ENCODE measurements at regions not wholly inside any gene's neighbourhood (a gene's known extent, or its start where the extent isn't known, plus 50 kb on each side); places are given as distances from the start of the nearest gene placed in this dataset.

DNA sequence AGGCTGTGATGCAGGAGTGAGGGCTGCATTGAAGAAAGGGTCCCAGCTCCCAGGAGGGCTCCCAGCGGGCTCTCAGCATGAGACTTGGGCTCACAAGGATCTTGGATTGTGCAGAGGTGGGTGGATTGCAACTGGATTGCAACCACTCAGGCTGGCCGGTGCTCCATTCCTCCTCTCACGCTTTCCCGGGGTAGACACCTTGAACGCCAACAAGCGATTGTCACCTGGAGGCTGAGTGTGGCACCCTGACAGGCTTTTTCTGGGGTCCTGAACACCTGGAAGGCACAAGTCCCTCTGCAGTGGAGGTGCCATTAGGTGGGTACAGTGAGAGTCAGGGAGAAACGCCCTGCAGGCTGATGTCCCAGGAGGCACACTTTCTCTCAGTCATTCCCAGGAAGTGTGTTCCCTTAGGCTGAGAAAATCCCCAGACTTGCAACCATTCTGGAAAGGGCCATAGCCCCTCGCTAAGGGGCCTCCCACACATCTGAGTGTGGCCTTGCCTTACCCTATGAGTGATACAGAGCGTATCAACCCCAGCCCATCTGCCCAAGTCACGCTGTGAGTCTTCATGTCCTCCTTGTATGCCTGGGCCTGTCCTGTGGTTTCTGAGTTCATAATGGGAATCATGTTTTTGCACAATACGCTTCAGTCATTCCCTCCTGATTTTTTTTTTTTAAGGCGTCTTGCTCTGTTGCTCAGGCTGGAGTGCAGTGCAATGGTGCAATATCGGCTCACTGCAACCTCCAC lies 488.1 kb downstream of the IRX1 start:
- TF ChIP-seq, protein P1, sequence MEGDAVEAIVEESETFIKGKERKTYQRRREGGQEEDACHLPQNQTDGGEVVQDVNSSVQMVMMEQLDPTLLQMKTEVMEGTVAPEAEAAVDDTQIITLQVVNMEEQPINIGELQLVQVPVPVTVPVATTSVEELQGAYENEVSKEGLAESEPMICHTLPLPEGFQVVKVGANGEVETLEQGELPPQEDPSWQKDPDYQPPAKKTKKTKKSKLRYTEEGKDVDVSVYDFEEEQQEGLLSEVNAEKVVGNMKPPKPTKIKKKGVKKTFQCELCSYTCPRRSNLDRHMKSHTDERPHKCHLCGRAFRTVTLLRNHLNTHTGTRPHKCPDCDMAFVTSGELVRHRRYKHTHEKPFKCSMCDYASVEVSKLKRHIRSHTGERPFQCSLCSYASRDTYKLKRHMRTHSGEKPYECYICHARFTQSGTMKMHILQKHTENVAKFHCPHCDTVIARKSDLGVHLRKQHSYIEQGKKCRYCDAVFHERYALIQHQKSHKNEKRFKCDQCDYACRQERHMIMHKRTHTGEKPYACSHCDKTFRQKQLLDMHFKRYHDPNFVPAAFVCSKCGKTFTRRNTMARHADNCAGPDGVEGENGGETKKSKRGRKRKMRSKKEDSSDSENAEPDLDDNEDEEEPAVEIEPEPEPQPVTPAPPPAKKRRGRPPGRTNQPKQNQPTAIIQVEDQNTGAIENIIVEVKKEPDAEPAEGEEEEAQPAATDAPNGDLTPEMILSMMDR (IDR thresholded peaks at IDR 0.05): no peak
- no peak for TF ChIP-seq POLR2A (IDR thresholded peaks at IDR 0.05)
- DNase-seq (ENCODE audit: low spot score in 2 of 2): peak in 1 of 2 donors; percentile 62
- intact Hi-C loops (cut with DNase I; ENCODE audit: low total_unique reads): no loop called here
- no peak overlapping the region for H3K4me3 ChIP-seq (ENCODE audit: low read depth, poor library complexity, severe bottlenecking)
- 73 to 88% methylated on average over 13 of the region's 13 CpGs for WGBS, 2 donors

DNA sequence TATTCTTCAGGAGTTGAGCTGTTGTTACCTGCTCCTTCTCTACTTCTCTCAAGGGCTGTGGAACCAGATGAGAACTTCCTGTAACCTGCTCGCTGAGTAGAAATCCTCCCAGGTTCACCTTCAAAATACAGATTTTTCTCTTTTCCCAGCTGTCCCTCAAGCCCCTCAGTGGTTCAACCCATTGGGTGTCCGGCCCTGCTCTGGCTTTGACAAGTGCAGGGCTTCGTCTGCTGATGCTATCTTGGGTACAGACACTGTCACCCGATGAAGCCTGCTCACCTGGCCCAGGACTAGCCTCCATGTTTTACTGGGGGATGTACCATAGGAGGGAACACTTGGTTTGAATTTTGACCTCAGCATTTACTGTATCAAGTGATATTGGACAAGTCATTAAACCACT lies 490.4 kb downstream of the IRX1 start:
- 91 to 96% methylated on average over 4 of the region's 4 CpGs for whole genome bisulfite sequencing, 2 donors
- intact Hi-C loops (cut with DNase I; ENCODE audit: low total_unique reads): no loop called here

DNA sequence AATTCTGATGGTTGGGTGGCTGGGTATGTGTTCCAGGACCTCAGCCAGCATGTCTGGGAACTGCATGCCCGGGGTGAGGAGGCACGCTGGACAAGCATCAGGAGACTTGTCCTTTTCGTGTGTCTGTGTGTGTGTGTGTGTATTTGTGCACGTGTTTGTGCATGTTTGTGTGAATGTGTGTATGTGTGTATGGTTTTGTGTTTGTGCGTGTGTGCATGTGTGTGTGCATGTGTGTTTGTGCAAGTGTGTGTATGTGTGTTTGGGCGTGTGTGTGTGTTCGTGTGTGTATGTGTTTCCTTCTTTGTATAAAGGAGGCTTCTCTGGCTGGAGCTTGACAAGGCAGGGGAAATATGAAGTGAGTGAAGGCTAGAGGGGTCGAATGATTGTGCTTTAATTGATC lies 491.5 kb downstream of the IRX1 start:
- no peak for TF ChIP-seq POLR2A (IDR thresholded peaks at IDR 0.05)
- TF ChIP-seq, protein P1 (IDR thresholded peaks at IDR 0.05): no peak
- intact Hi-C loops (cut with DNase I; ENCODE audit: low total_unique reads): no loop called here
- WGBS, 2 donors: 79 to 80% methylated on average over 8 of the region's 8 CpGs

More for the DNA sequence above, 490.4 kb downstream of the IRX1 start:
- TF ChIP-seq, protein P1 (IDR thresholded peaks at IDR 0.05): no peak
- TF ChIP-seq POLR2A (IDR thresholded peaks at IDR 0.05): no peak
- no peak overlapping the region for H3K4me3 ChIP-seq (ENCODE audit: low read depth, poor library complexity, severe bottlenecking)
- DNase-seq (ENCODE audit: low spot score in 2 of 2): no peak

DNA sequence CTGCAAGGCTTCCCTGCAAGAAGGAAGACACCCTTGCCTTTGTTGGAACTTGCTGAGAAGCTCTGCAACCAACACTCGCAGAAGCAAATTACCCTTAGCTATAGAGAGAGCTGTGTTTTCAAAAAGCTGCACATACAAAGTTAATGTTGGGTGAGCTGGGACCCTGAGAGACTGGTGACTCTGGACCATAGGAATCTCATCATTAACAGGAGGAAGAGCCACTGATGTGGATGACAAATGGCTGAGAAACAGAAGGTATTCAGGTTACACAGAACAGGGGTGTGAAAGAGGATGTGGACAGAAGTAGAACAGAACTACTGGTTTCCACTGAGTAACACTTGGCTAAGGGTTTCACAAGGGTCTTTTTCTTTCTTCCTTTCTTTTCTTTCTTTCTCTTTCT lies 493.5 kb downstream of the IRX1 start:
- intact Hi-C loops (cut with DNase I; ENCODE audit: low total_unique reads): no loop called here
- WGBS, 2 donors: 74 to 92% methylated on average over 1 of the region's 1 CpG
- TF ChIP-seq, protein P1 (IDR thresholded peaks at IDR 0.05): no peak
- TF ChIP-seq POLR2A (IDR thresholded peaks at IDR 0.05): no peak
- no peak overlapping the region for H3K4me3 ChIP-seq (ENCODE audit: low read depth, poor library complexity, severe bottlenecking)
- DNase-seq (ENCODE audit: low spot score in 2 of 2): no peak

More for the DNA sequence above, 491.5 kb downstream of the IRX1 start:
- H3K4me3 ChIP-seq (ENCODE audit: low read depth, poor library complexity, severe bottlenecking): no peak overlapping the region
- DNase-seq (ENCODE audit: low spot score in 2 of 2): no peak

DNA sequence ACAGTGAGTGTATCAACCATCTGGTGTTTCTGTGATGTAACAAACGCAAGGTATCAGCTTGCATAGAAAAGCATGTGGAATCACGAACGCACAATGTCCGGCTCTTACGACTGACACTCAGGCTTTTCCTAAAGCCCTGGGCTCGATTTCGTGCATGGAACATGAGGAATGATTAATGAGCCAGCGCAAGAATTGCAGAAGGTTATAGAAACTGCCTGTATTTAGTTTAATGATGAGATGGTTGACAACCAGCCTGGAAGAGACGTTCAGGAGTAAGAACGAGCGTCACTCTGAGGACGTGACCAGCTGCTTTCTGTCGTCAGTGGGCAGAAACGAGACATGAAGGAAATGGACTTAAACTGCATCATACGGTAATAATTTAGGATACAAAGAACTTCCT lies 497.6 kb downstream of the IRX1 start:
- TF ChIP-seq, protein P1 (IDR thresholded peaks at IDR 0.05): no peak
- no peak for TF ChIP-seq POLR2A (IDR thresholded peaks at IDR 0.05)
- WGBS, 2 donors: 66 to 71% methylated on average over 15 of the region's 15 CpGs
- intact Hi-C loops (cut with DNase I; ENCODE audit: low total_unique reads): no loop called here
- H3K4me3 ChIP-seq (ENCODE audit: low read depth, poor library complexity, severe bottlenecking): no peak overlapping the region
- no peak for DNase-seq (ENCODE audit: low spot score in 2 of 2)

DNA sequence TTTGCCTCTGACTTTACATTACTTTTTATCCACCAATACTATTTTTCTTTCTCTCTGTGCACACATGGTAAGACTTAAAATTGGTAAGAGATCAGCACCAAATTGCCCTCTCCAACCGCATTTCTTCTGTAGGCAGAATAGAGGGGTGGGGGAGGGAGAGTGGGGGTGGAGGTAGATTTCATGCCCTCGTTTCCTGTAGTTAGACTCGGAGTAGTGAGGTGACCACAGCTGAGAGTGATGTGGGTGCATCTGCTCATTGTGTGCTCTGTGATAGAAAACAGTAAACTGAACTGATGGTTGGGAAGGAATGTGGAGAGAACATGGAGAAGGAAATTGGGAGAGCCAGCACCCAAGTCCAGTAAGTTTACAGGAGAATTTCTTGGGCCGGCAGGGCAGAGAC lies 498.3 kb downstream of the IRX1 start:
- H3K4me3 ChIP-seq (ENCODE audit: low read depth, poor library complexity, severe bottlenecking): no peak overlapping the region
- DNase-seq (ENCODE audit: low spot score in 2 of 2): no peak
- intact Hi-C loops (cut with DNase I; ENCODE audit: low total_unique reads): no loop called here
- WGBS, 2 donors: 84 to 91% methylated on average over 4 of the region's 4 CpGs
- TF ChIP-seq, protein P1 (IDR thresholded peaks at IDR 0.05): no peak
- no peak for TF ChIP-seq POLR2A (IDR thresholded peaks at IDR 0.05)
